Posterior cingulate gyrus (tissue), 11 donors: ENCODE measurements at regions not wholly inside any gene's neighbourhood (a gene's known extent, or its start where the extent isn't known, plus 50 kb on each side); places are given as distances from the start of the nearest gene placed in this dataset.

Experiments used
- DNase-seq, 10 donors: peaks; one replicate each; pipeline versions ENCODE4 v3.0.0 to v3.0.0-alpha.2; 2020 to 2021; ENCODE audit warnings: mixed read lengths in 3 of 10
- intact Hi-C: fragments of 100-400 bp; cut with DNase I; formaldehyde crosslinking; loops from one replicate; pipeline ENCODE4 v1.15.1; 2023

- DNase-seq, result no peak
- intact Hi-C loops, result no loop called here
Observed at GRCh38 chr1:30819244-30819571, 61.6 kb upstream of the LAPTM5 start.

GRCh38 chr1:30818568-30819243 lies 61.1 kb upstream of the LAPTM5 start:
- intact Hi-C loops, result no loop called here
- peak in 1 of 10 donors; percentile 59 for DNase-seq

- intact Hi-C loops, result no loop called here
- DNase-seq, result no peak
Observed at GRCh38 chr1:30817548-30817947, 60.0 kb upstream of the LAPTM5 start.

GRCh38 chr1:30817077-30817438 lies 59.5 kb upstream of the LAPTM5 start:
- intact Hi-C loops, result no loop called here
- peak in 1 of 10 donors; percentile 81 for DNase-seq

GRCh38 chr1:30816211-30817076 lies 58.9 kb upstream of the LAPTM5 start:
- intact Hi-C loops, result loop anchor here (1.0 kb wide), 1 partner anchor 8 kb away; no protein-coding TSS in a partner anchor
- DNase-seq, result peak; percentile 87 to 99 (median 92)

- intact Hi-C loops, result no loop called here
- DNase-seq, result peak in 1 of 10 donors; percentile 34
Observed at GRCh38 chr1:30815556-30815955, 58.0 kb upstream of the LAPTM5 start.

GRCh38 chr1:30814292-30814691 lies 56.7 kb upstream of the LAPTM5 start:
- intact Hi-C loops, result no loop called here
- DNase-seq, result no peak

- intact Hi-C loops, result no loop called here
- DNase-seq, result peak in 1 of 10 donors; percentile 25
Observed at GRCh38 chr1:30812076-30812475, 54.5 kb upstream of the LAPTM5 start.

GRCh38 chr1:30811187-30811586 lies 53.6 kb upstream of the LAPTM5 start:
- DNase-seq, result no peak
- intact Hi-C loops, result no loop called here

GRCh38 chr1:30810416-30811080 lies 53.0 kb upstream of the LAPTM5 start:
- DNase-seq, result peak in 2 of 10 donors; percentile 55 to 57
- intact Hi-C loops, result no loop called here

- peak in 2 of 10 donors; percentile 26 to 49 for DNase-seq
- intact Hi-C loops, result no loop called here
Observed at GRCh38 chr1:30809514-30810263, 52.1 kb upstream of the LAPTM5 start.

- peak in 2 of 10 donors; percentile 22 to 36 for DNase-seq
- intact Hi-C loops, result no loop called here
Observed at GRCh38 chr1:30808067-30808662, 50.6 kb upstream of the LAPTM5 start.

GRCh38 chr1:30807318-30808066 lies 49.9 kb upstream of the LAPTM5 start:
- DNase-seq, result peak in 2 of 10 donors; percentile 58 to 71
- intact Hi-C loops, result no loop called here
